ENCODE measurements at regions not wholly inside any gene's neighbourhood (a gene's known extent, or its start where the extent isn't known, plus 50 kb on each side); places are given as distances from the start of the nearest gene placed in this dataset.

- no peaks in the 10 kb centered on the region for H3K4me1 ChIP-seq (ENCODE audit: control insufficient read depth, insufficient read depth, low read length)
- no peak overlapping the region for H3K9ac ChIP-seq (ENCODE audit: low read length)
- no peaks in the 10 kb centered on the region for H3K36me3 ChIP-seq (ENCODE audit: control insufficient read depth, insufficient read depth, low read length)
- no peaks in the 10 kb centered on the region for H3K9me3 ChIP-seq (ENCODE audit: control insufficient read depth, low read length)
- no peaks in the 10 kb centered on the region for H3K27me3 ChIP-seq (ENCODE audit: control insufficient read depth, insufficient read depth, low read length)
- no peak overlapping the region for H3K4me3 ChIP-seq (ENCODE audit: low read length)
Measured at GRCh38 chr4:187204389-187204918, 480.8 kb upstream of the FAT1 start.

DNA sequence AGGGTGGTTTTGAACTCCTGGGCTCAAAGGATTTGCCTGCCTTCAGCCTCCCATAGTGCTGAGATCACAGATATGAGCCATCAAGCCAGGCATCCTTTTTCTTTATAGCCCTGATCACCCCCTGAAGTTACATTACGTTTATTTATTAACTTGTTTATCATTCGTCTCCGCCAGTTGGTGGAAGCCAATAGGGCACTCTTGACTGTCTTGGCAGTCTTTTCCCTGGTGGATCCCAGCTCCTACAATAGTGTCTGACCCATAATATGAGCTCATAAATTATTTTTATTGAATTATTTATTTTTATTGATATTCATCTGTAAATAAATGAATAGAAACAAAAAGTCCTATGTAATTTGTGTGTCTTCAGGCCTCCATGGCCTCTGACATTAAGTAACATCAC lies 484.3 kb upstream of the FAT1 start:
- no peak overlapping the region for H3K4me3 ChIP-seq (ENCODE audit: low read length)
- H3K9ac ChIP-seq (ENCODE audit: low read length): no peak overlapping the region
- no peaks in the 10 kb centered on the region for H3K4me1 ChIP-seq (ENCODE audit: control insufficient read depth, insufficient read depth, low read length)
- no peaks in the 10 kb centered on the region for H3K27me3 ChIP-seq (ENCODE audit: control insufficient read depth, insufficient read depth, low read length)
- no peaks in the 10 kb centered on the region for H3K36me3 ChIP-seq (ENCODE audit: control insufficient read depth, insufficient read depth, low read length)
- no peaks in the 10 kb centered on the region for H3K9me3 ChIP-seq (ENCODE audit: control insufficient read depth, low read length)

GRCh38 chr4:187208651-187209050 lies 485.0 kb upstream of the FAT1 start:
- no peak overlapping the region for H3K4me3 ChIP-seq (ENCODE audit: low read length)
- no peaks in the 10 kb centered on the region for H3K27me3 ChIP-seq (ENCODE audit: control insufficient read depth, insufficient read depth, low read length)
- H3K9me3 ChIP-seq (ENCODE audit: control insufficient read depth, low read length): no peaks in the 10 kb centered on the region
- no peaks in the 10 kb centered on the region for H3K36me3 ChIP-seq (ENCODE audit: control insufficient read depth, insufficient read depth, low read length)
- H3K4me1 ChIP-seq (ENCODE audit: control insufficient read depth, insufficient read depth, low read length): no peaks in the 10 kb centered on the region
- H3K9ac ChIP-seq (ENCODE audit: low read length): no peak overlapping the region

- no peak overlapping the region for H3K4me3 ChIP-seq (ENCODE audit: low read length)
- H3K27me3 ChIP-seq (ENCODE audit: control insufficient read depth, insufficient read depth, low read length): no peaks in the 10 kb centered on the region
- H3K9me3 ChIP-seq (ENCODE audit: control insufficient read depth, low read length): no peaks in the 10 kb centered on the region
- H3K36me3 ChIP-seq (ENCODE audit: control insufficient read depth, insufficient read depth, low read length): no peaks in the 10 kb centered on the region
- H3K9ac ChIP-seq (ENCODE audit: low read length): no peak overlapping the region
- no peaks in the 10 kb centered on the region for H3K4me1 ChIP-seq (ENCODE audit: control insufficient read depth, insufficient read depth, low read length)
Measured at GRCh38 chr4:187209921-187210613, 486.4 kb upstream of the FAT1 start.

DNA sequence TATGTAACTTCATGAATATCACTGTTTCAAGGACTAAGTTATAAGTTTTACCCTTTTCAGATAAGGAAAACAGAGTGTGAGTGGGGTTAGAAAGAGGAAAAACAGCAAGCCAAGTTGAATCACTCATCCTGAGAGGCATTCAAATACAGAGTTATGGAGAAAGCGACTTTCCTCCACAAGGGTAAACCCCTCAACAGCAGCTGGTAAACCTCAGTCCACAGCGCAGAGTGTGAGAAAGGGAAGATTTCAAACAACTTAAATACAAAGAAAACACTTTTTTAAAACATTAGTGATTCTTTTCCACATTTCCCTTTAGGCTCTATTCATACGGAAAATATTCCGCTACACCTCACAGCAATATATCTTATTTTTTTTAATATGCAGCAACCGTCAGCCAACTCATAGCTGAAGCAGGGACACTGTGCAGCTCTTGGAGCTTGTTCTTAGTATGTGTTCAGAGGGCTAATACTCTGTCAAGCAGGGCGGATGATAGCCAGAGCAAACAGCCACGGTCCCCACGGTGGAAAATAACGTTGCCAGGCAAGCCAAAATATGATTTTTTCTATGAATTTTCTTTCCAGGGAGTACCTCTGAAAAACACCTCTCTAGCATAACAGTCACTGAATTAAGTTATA lies 488.9 kb upstream of the FAT1 start:
- no peak overlapping the region for H3K4me3 ChIP-seq (ENCODE audit: low read length)
- H3K9me3 ChIP-seq (ENCODE audit: control insufficient read depth, low read length): no peaks in the 10 kb centered on the region
- no peak overlapping the region for H3K9ac ChIP-seq (ENCODE audit: low read length)
- H3K36me3 ChIP-seq (ENCODE audit: control insufficient read depth, insufficient read depth, low read length): no peaks in the 10 kb centered on the region
- no peaks in the 10 kb centered on the region for H3K4me1 ChIP-seq (ENCODE audit: control insufficient read depth, insufficient read depth, low read length)
- no peaks in the 10 kb centered on the region for H3K27me3 ChIP-seq (ENCODE audit: control insufficient read depth, insufficient read depth, low read length)

DNA sequence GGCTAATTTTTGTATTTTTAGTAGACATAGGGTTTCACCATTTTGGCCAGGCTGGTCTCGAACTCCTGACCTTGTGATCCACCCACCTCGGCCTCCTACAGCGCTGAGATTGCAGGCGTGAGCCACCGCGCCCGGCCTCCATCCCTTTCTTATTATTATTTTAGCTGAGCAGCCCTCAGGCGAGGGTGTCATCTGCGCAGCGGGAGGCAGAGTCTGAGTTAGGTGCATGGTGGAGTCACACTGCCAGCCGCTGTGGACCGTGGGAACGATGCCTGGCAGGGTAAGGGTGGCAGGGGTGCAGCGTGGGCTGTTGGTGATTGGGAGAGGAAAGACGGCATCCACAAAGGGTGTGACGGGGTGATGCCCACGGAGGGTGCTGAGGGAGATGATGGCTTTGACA lies 491.8 kb upstream of the FAT1 start:
- no peaks in the 10 kb centered on the region for H3K4me1 ChIP-seq (ENCODE audit: control insufficient read depth, insufficient read depth, low read length)
- H3K27me3 ChIP-seq (ENCODE audit: control insufficient read depth, insufficient read depth, low read length): no peaks in the 10 kb centered on the region
- no peaks in the 10 kb centered on the region for H3K9me3 ChIP-seq (ENCODE audit: control insufficient read depth, low read length)
- H3K9ac ChIP-seq (ENCODE audit: low read length): no peak overlapping the region
- no peak overlapping the region for H3K4me3 ChIP-seq (ENCODE audit: low read length)
- no peaks in the 10 kb centered on the region for H3K36me3 ChIP-seq (ENCODE audit: control insufficient read depth, insufficient read depth, low read length)

GRCh38 chr4:187218705-187219245 lies 495.1 kb upstream of the FAT1 start:
- no peaks in the 10 kb centered on the region for H3K9me3 ChIP-seq (ENCODE audit: control insufficient read depth, low read length)
- no peaks in the 10 kb centered on the region for H3K4me1 ChIP-seq (ENCODE audit: control insufficient read depth, insufficient read depth, low read length)
- no peaks in the 10 kb centered on the region for H3K27me3 ChIP-seq (ENCODE audit: control insufficient read depth, insufficient read depth, low read length)
- no peak overlapping the region for H3K4me3 ChIP-seq (ENCODE audit: low read length)
- no peaks in the 10 kb centered on the region for H3K36me3 ChIP-seq (ENCODE audit: control insufficient read depth, insufficient read depth, low read length)
- H3K9ac ChIP-seq (ENCODE audit: low read length): no peak overlapping the region

- Histone ChIP-seq H3K9ac (ENCODE audit: low read length) (no peak overlapping the region), H3K9me3 (ENCODE audit: control insufficient read depth, low read length) (no peaks in the 10 kb centered on the region), H3K4me3 (ENCODE audit: low read length) (no peak overlapping the region), H3K4me1 (ENCODE audit: control insufficient read depth, insufficient read depth, low read length) (no peaks in the 10 kb centered on the region), H3K27me3 (ENCODE audit: control insufficient read depth, insufficient read depth, low read length) (no peaks in the 10 kb centered on the region), H3K36me3 (ENCODE audit: control insufficient read depth, insufficient read depth, low read length) (no peaks in the 10 kb centered on the region)
Measured at GRCh38 chr4:187224560-187224959, 500.9 kb upstream of the FAT1 start.

- no peaks in the 10 kb centered on the region for H3K9me3 ChIP-seq (ENCODE audit: control insufficient read depth, low read length)
- H3K36me3 ChIP-seq (ENCODE audit: control insufficient read depth, insufficient read depth, low read length): no peaks in the 10 kb centered on the region
- H3K27me3 ChIP-seq (ENCODE audit: control insufficient read depth, insufficient read depth, low read length): no peaks in the 10 kb centered on the region
- H3K4me3 ChIP-seq (ENCODE audit: low read length): no peak overlapping the region
- H3K4me1 ChIP-seq (ENCODE audit: control insufficient read depth, insufficient read depth, low read length): no peaks in the 10 kb centered on the region
- H3K9ac ChIP-seq (ENCODE audit: low read length): no peak overlapping the region
Measured at GRCh38 chr4:187227907-187228704, 504.4 kb upstream of the FAT1 start.

GRCh38 chr4:187232196-187232595 lies 508.5 kb upstream of the FAT1 start:
- H3K4me1 ChIP-seq (ENCODE audit: control insufficient read depth, insufficient read depth, low read length): no peaks in the 10 kb centered on the region

DNA sequence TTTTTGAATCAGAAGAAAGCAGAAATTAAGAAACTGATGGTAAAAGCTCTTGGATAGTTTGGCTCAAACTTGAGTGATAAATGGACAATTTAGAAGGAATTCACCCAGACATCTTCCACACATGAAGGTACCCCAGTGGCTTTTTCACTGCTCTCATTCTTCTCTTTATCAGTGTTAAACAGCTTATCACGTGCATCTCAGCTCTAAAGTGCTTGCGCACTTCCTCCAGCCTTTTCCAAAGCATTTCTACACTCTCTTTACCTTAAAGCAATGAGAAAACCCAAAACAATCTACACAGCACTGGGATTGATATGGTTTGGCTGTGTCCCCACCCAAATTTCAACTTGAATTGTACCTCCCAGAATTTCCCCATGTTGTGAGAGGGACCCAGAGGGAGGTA lies 509.1 kb upstream of the FAT1 start:
- Histone ChIP-seq H3K9ac (ENCODE audit: low read length) (no peak overlapping the region), H3K27me3 (ENCODE audit: control insufficient read depth, insufficient read depth, low read length) (no peaks in the 10 kb centered on the region), H3K36me3 (ENCODE audit: control insufficient read depth, insufficient read depth, low read length) (no peaks in the 10 kb centered on the region), H3K4me1 (ENCODE audit: control insufficient read depth, insufficient read depth, low read length) (no peaks in the 10 kb centered on the region), H3K9me3 (ENCODE audit: control insufficient read depth, low read length) (no peaks in the 10 kb centered on the region), H3K4me3 (ENCODE audit: low read length) (no peak overlapping the region)

More at GRCh38 chr4:187232196-187232595, 508.5 kb upstream of the FAT1 start:
- Histone ChIP-seq H3K9me3 (ENCODE audit: control insufficient read depth, low read length) (no peaks in the 10 kb centered on the region), H3K4me3 (ENCODE audit: low read length) (no peak overlapping the region), H3K36me3 (ENCODE audit: control insufficient read depth, insufficient read depth, low read length) (no peaks in the 10 kb centered on the region), H3K27me3 (ENCODE audit: control insufficient read depth, insufficient read depth, low read length) (no peaks in the 10 kb centered on the region), H3K9ac (ENCODE audit: low read length) (no peak overlapping the region)
